Sigmoid colon (tissue), 6 donors: ENCODE measurements at regions not wholly inside any gene's neighbourhood (a gene's known extent, or its start where the extent isn't known, plus 50 kb on each side); places are given as distances from the start of the nearest gene placed in this dataset.

Source experiments
- DNase-seq: peaks from one replicate; pipeline ENCODE4 v3.0.0-alpha.2; 2019
- H3K27ac ChIP-seq, 4 donors: fragments of 200-600 bp; sonication (generic); one replicate each; pipeline ENCODE4 v1.5.1; 2016 to 2019; ENCODE audit warnings: mild to moderate bottlenecking in 1 of 4
- H3K27me3 ChIP-seq, 3 donors: fragments of 200-600 bp; sonication (generic); one replicate each; pipeline ENCODE4 v1.5.1; 2019; ENCODE audit warnings: mild to moderate bottlenecking in 1 of 3
- H3K36me3 ChIP-seq, 4 donors: fragments of 200-600 bp; sonication (generic); one replicate each; pipeline ENCODE4 v1.5.1; 2016 to 2019
- H3K4me1 ChIP-seq, 4 donors: fragments of 200-600 bp; sonication (generic); one replicate each; pipeline ENCODE4 v1.5.1; 2017 to 2019
- H3K4me3 ChIP-seq, 4 donors: fragments of 200-600 bp; sonication (generic); one replicate each; pipeline ENCODE4 v1.5.1; 2017 to 2019; ENCODE audit warnings: mild to moderate bottlenecking in 2 of 4, moderate library complexity in 1 of 4
- H3K9me3 ChIP-seq, 4 donors: fragments of 200-600 bp in 3 of 4; sonication (generic) in 3 of 4; one replicate each; pipeline versions ENCODE4 v1.5.1 to v1.6.1; 2013 to 2019
- CTCF ChIP-seq, 4 experiments: fragments of 450-650 bp in 3 of 4; fragments of 200-600 bp in 1 of 4; IDR thresholded peaks; one replicate each; pipeline ENCODE4 v1.5.1; 2016 to 2019; ENCODE audit warnings: antibody characterized with exemption in 4 of 4, mild to moderate bottlenecking in 3 of 4, moderate library complexity in 2 of 4
- EP300 ChIP-seq, 4 donors: sonication (generic); formaldehyde crosslinking; IDR thresholded peaks; one replicate each; pipeline ENCODE4 v1.6.1; 2017; ENCODE audit warnings: antibody characterized with exemption in 4 of 4
- POLR2A ChIP-seq, 2 donors: fragments of 450-650 bp; IDR thresholded peaks; one replicate each; pipeline ENCODE4 v1.6.1; 2016; ENCODE audit warnings: antibody characterized with exemption in 2 of 2, mild to moderate bottlenecking in 2 of 2, moderate library complexity in 2 of 2
- POLR2AphosphoS5 ChIP-seq, 4 donors: sonication (generic); formaldehyde crosslinking; IDR thresholded peaks; one replicate each; pipeline ENCODE4 v1.6.1; 2017; ENCODE audit warnings: antibody characterized with exemption in 4 of 4
- WGBS, 2 donors: extraction: QIAGEN DNeasy Blood & Tissue Kit; methylation state at CpG; one replicate each; pipeline ENCODE4 v1.1.7; 2013; 5-methylcytosine and 5-hydroxymethylcytosine counted together
- intact Hi-C: fragments of 100-400 bp; cut with DNase I; formaldehyde crosslinking; loops from one replicate; pipeline ENCODE4 v1.15.1; 2023
- donor health status: healthy with polysubstance abuse.
- donor health status: healthy.

GRCh38 chr18:25923193-25923592 lies 167.2 kb downstream of the SS18 start:
- WGBS, 2 donors = 91 to 92% methylated on average over 4 of the region's 4 CpGs
- H3K9me3 ChIP-seq = no peaks in the 10 kb centered on the region
- intact Hi-C loops = no loop called here
- H3K27me3 ChIP-seq = no peaks in the 10 kb centered on the region
- no peaks in the 10 kb centered on the region for H3K36me3 ChIP-seq
- H3K27ac ChIP-seq = no peak overlapping the region
- peaks cover 0 to 9% (median 0%) of the 10 kb centered on the region in 4 donors for H3K4me1 ChIP-seq
- DNase-seq = no peak
- TF ChIP-seq CTCF (IDR thresholded peaks at IDR 0.05) (no peak), POLR2AphosphoS5 (IDR thresholded peaks at IDR 0.05) (no peak), POLR2A (IDR thresholded peaks at IDR 0.05) (no peak), EP300 (IDR thresholded peaks at IDR 0.05) (no peak)
- H3K4me3 ChIP-seq = no peak overlapping the region

GRCh38 chr18:25921677-25922421 lies 168.6 kb downstream of the SS18 start:
- H3K27me3 ChIP-seq = no peaks in the 10 kb centered on the region
- intact Hi-C loops = no loop called here
- H3K36me3 ChIP-seq = no peaks in the 10 kb centered on the region
- H3K27ac ChIP-seq = no peak overlapping the region
- H3K9me3 ChIP-seq = no peaks in the 10 kb centered on the region
- DNase-seq = no peak
- H3K4me1 ChIP-seq = no peaks in the 10 kb centered on the region
- no peak for TF ChIP-seq POLR2AphosphoS5 (IDR thresholded peaks at IDR 0.05)
- peak in 1 of 4 experiments; percentile 17 for TF ChIP-seq CTCF (IDR thresholded peaks at IDR 0.05)
- TF ChIP-seq EP300 (IDR thresholded peaks at IDR 0.05) = no peak
- no peak overlapping the region for H3K4me3 ChIP-seq
- 73 to 86% methylated on average over 13 of the region's 13 CpGs for WGBS, 2 donors

- no peaks in the 10 kb centered on the region for H3K27me3 ChIP-seq
- H3K36me3 ChIP-seq = no peaks in the 10 kb centered on the region
- WGBS, 2 donors = 46 to 72% methylated on average over 4 of the region's 4 CpGs
- H3K9me3 ChIP-seq = no peaks in the 10 kb centered on the region
- no peak overlapping the region for H3K27ac ChIP-seq
- no peaks in the 10 kb centered on the region for H3K4me1 ChIP-seq
- intact Hi-C loops = no loop called here
- no peak overlapping the region for H3K4me3 ChIP-seq
- no peak for DNase-seq
- TF ChIP-seq POLR2A (IDR thresholded peaks at IDR 0.05) (no peak), CTCF (IDR thresholded peaks at IDR 0.05) (no peak), POLR2AphosphoS5 (IDR thresholded peaks at IDR 0.05) (no peak), EP300 (IDR thresholded peaks at IDR 0.05) (no peak)
Observed at GRCh38 chr18:25915907-25916306, 174.5 kb downstream of the SS18 start.

GRCh38 chr18:25898965-25899364 lies 191.4 kb downstream of the SS18 start:
- WGBS, 2 donors = 19 to 50% methylated on average over 2 of the region's 2 CpGs
- Histone ChIP-seq H3K27me3 (no peaks in the 10 kb centered on the region), H3K9me3 (peaks cover 0 to 5% (median 1%) of the 10 kb centered on the region in 4 donors), H3K4me3 (no peak overlapping the region), H3K27ac (no peak overlapping the region), H3K36me3 (no peaks in the 10 kb centered on the region), H3K4me1 (no peaks in the 10 kb centered on the region)
- intact Hi-C loops = no loop called here
- no peak for DNase-seq
- no peak for TF ChIP-seq CTCF (IDR thresholded peaks at IDR 0.05)
- TF ChIP-seq EP300 (IDR thresholded peaks at IDR 0.05) = no peak
- no peak for TF ChIP-seq POLR2AphosphoS5 (IDR thresholded peaks at IDR 0.05)
- TF ChIP-seq POLR2A (IDR thresholded peaks at IDR 0.05) = no peak

GRCh38 chr18:25896956-25897355 lies 193.5 kb downstream of the SS18 start:
- DNase-seq = no peak
- intact Hi-C loops = loop anchor here (2.0 kb wide), 1 partner anchor 1022 kb away; no protein-coding TSS in a partner anchor
- Histone ChIP-seq H3K36me3 (no peaks in the 10 kb centered on the region), H3K27ac (no peak overlapping the region), H3K4me1 (no peaks in the 10 kb centered on the region), H3K4me3 (no peak overlapping the region), H3K9me3 (peaks cover 0 to 5% (median 1%) of the 10 kb centered on the region in 4 donors), H3K27me3 (no peaks in the 10 kb centered on the region)
- TF ChIP-seq POLR2A (IDR thresholded peaks at IDR 0.05) (no peak), CTCF (IDR thresholded peaks at IDR 0.05) (no peak), POLR2AphosphoS5 (IDR thresholded peaks at IDR 0.05) (no peak), EP300 (IDR thresholded peaks at IDR 0.05) (no peak)
- 58 to 75% methylated on average over 4 of the region's 4 CpGs for WGBS, 2 donors
